ENCODE measurements at regions not wholly inside any gene's neighbourhood (a gene's known extent, or its start where the extent isn't known, plus 50 kb on each side); places are given as distances from the start of the nearest gene placed in this dataset.
"Not testable (repeated sequence)": the region's sequence is repeated elsewhere in the genome, so short reads cannot be mapped to it uniquely, and the experiment has no call there.

DNA sequence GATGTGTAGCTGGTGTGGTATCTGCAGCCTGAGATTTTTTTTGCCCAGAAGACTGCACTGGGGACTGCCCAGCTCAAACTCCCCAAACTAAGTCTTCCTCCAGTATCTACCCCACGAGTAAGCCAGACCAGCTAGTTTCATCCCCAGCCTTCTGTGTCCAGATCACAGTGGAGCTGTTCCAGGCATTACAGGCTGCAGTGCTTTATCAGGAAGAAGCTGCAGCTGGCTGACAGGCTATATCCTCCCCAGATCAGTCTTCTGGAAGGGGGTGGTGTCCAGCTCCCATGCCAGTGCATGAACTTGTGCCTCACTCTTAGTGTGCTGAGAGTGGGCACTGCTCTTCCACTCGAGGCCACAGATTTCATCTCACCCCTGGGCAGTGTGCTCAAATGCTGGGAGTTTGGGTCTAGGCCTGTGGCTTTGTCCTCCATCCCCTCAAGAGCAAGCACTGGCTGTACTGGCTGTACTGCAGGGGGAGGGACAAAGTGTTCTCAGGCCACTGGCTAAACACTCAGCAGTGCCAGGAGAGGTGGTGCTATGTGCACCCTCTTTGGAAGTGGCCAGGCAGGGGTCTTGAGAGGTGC is 679.1 kb upstream of the COBL start:
- DNase-seq, result no peak

DNA sequence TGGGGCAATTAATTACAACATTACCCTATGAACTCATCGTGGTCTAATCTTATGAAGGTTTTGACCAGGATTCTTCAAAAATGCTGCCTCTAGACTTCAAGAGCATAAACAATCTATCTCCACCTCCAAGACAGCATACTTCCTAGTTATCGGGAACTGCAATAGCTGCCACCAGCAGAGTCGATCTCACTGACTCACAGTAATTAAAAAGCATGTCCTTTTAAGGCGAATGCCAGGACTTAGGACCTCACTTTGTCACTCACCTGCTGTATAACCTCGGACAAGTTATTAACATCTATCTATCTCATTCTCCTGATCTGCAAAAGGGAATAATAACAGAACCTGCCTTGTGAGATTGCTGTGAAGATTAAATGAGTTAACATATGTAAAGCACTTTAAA is 666.0 kb upstream of the COBL start:
- no peak for DNase-seq

DNA sequence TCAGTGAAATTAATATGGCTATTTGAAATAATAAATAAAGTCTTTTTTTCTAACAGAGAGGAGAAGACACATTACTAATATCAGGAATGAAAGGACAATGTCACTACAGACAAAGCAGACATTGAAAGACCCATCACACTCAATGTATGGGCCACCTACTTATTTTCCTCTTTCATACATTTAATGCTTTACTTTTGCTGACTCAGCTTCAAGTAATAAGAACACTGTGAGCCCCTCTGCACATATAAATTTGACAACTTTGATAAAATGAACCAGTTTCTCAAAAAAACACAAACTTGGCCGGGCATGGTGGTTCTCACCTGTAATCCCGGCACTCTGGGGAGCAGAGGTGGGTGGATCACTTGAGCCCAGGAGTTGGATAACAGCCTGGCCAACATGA is 664.2 kb upstream of the COBL start:
- DNase-seq, result no peak

DNA sequence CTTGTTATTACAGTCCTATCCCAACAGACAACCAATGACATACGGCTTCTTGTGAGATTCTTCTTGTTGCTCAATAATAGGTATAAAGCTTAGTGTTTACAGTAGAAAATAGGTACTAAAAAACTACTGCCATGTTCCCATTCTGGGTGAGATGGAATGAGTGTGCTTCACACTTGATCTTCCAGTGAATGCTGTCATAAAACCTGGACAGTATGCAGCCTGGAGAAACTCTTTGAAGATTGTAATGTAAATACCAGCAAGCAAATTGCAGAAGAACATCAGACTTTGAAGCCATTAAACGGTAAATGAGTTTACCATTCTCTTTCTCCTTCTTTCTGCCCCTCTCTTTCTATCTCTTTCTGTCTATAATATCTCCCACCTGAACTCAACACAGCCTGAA is 663.7 kb upstream of the COBL start:
- no peak for DNase-seq

DNA sequence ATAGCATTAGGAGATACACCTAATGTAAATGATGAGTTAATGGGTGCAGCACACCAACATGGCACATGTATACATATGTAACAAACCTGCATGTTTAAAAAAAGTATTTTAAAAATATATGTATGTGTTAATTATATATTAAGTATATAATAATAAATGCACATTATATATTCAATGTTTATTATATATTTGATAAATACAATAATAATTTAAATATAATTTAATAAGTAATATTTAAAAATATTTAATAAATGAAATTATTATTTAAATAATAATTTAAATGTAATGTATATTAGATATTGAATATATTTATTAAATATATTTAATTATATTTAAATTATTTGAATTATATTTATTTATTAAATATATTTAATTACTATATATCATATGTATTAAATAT is 661.3 kb upstream of the COBL start:
- no peak for DNase-seq

DNA sequence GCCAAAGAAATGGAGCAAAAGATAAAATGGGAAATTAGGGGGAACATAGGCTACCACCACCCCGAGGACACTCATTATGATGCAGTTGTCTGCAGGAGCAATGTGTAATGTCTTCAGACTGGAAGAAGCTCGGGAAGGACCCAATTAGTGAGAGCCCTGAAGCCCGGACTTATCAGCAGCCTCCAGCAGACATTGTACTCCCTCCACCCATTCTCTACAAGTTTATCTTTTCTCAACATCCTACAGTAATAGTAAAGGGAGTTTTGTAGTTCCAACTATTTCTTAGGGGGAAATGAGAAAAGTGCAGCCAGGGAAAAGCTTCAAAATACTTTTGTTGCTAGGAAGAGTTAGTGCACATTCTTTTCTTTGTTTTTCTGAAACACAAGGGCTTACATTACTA is 657.3 kb upstream of the COBL start:
- no peak for DNase-seq

DNA sequence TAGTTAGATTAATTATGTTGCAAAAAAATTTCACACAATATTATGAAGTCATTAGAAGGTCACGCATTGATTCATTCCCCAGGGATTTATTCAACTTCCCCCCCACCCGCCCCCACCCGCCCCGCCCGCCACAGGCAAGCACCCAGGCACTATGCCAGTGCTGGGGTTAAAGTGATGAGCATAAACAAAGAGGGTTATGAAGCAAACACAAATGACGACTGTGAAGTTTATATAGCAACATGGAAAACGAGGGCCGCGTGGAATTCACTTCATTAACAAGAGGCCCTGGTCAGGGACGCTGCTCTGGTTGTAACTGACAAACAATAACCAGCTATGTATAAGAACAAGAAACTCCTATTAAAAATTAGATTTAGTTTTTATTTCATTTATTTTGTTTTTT is 656.5 kb upstream of the COBL start:
- no peak for DNase-seq

DNA sequence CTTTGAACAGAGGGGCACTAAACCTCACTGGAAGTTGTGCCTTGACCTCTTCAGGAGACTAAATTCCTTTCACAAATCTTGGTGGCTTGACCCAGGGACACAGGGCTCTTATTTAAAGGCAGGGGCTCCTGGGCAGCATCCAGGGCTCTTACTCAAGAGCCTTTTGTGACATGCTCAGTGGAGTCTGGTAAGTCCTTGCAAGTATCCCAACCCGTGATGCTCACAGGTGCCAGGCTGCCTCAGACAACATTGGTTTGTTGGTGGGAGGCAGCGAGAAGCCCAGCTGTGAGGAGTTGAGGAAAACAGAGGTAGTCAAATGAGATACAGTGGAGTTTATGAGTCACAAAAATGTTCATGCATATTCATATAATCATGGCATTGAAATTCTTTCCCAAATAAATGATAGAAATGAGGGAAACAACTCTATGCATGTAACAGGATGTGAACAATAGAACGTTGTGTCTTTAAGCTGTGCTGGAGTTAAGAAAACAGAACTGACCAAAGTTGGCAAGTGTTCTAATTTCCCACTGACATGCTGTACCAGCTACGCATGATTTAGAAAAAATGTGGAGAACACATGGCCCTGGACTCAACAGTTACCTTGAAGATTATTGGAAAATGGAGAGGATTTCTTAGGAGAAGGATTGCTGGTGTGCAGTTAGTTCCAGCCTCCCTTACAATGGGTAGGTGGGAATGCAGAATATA is 654.5 kb upstream of the COBL start:
- DNase-seq, result no peak

DNA sequence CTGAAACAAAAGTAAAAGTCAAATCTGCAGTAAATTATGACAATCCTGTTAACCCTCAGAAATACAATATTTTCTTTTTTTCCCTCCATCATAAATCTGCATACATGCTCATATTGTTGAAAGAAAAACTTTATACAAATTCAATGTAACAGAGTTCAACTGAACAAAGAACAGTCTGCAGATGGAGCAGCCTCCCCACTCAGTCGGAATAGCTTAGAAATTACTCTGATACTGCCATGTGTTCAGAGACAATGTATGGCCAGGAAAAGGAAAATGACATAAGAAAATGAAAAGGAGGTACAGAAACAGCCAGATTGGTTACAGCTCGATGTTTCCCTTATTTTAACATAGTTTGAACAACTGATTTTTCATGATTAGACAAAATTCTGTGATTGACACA is 651.9 kb upstream of the COBL start:
- no peak for DNase-seq

DNA sequence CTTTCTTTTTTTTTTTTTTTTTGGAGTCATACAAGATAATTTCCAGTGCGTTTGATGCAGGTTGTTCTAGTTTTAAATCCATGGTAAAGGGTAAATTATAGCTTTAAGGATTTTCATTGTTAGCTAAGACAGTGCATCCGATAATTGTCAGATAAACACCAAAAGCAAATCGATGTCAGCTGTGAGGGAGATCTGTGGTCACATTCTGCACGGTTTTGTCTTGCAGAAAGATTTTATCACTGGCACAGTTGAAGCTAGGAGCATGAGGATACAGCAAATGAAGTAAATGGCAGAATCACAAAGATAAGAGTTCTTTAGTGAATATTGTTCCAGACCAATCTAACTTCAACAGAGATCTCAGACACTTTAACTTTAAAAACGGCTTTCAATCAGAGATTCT is 648.8 kb upstream of the COBL start:
- DNase-seq, result no peak

DNA sequence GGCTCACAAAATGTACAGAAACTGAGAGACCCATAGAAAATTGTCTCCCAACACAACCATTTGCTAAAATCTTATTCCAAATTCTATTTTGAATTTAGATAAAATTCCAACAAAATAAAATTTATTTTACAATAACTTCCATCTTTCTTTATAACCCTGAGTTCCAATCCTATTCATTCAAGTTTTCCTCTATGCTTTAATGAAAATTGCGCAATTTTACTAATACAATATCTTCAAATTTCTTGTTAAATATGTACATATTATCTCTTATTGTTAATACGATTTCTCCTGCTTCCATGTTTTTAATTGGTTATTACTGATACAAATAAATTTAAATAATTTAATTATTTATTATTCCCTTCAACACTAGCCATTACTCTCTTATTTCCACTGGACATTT is 645.2 kb upstream of the COBL start:
- no peak for DNase-seq

DNA sequence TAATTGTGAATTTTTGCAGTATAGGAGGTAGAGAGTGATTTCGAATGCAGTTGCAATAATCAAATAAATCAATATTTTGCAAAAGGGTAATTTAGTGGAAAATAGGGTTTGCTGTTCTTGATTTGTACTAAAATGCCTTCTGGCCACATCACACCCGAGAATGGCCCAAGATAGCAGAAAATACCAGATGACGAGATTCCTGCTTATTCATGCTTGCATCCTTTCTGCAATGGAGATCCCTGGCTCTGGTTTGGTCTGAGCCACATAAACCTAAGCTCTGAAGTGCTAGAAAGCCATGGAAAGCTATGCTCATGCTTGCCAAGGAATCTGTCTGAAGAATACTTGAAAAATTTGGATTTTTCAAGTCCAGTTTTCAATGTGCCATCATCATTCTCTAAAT is 634.2 kb upstream of the COBL start:
- no peak for DNase-seq

DNA sequence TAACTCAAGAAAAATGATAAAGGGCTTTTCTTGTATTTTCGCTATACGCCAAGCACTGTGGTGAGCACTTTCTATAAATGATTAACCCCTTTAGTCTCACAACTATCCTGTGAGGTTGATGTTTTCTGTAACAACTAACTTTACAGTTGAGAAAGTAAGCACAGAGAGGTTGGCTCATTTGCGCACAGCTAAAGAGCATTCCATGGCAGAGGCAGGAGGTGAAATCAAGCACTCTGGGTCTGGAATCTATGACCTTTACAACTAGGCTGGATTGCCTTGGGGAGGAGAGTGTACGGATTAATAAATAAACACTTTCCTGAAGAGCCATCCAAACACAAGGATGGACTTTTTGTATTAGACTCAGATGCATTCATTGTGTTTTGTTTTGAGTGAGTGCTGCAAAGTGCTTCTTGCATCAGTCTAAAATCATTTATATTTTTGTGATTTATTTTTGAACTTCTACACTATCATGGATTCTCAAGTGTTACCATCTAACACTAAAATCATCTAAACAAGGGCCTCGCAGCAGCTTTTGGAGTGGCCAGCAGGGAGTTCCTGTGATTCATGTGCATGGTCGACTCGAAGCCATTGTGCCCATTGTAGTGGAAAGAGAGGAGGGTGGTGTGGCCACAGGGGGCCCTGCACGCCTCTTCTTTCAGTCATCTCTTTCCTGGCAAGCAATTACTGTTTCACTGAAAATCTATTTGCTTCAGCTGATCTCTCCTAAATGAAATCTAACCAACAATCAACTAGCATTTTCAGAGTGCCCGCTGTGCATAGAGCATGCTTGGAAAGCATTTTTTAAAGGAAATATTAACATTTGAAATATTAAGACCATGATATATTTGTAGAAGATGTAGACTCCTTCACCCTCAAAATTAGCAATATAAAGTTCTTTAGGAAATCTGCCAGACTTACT is 633.4 kb upstream of the COBL start:
- DNase-seq, result no peak

DNA sequence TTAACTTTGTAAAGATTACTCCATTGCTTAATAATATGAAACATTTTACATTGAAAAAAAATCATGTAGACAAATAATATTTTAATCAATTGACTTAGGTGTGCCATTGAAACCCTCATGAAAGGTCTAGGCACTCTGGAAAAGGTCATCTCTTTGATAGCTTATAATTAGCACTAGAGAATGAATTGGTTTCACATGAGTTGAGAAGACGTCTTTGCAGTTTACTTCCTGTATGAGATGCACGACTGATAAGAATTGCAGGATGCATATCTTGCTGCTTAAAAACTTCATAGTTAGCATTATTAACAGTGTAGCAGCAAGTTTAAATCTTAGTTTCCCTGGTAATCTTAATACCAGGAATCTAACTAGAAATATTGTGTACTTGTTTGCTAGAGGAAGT is 614.2 kb upstream of the COBL start:
- DNase-seq, result no peak

DNA sequence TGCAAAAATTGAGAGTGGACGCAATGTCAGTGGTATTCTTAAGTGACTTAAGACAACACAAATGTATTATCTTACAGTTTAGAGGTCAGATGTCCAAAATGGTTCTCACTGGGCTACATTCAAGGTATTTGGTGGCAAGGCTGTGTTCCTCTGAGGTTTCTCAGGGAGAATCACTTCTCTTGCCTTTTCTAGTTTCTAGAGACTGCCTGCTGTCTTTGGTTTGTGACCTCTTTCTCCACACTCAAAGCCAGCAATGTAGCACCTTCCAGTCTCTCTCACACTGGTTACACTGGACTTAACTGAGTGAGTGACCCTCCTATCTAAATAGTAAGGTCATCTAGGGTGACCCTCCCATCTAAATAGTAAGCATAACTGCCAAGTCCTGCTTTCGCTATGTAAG is 613.2 kb upstream of the COBL start:
- DNase-seq, result no peak

DNA sequence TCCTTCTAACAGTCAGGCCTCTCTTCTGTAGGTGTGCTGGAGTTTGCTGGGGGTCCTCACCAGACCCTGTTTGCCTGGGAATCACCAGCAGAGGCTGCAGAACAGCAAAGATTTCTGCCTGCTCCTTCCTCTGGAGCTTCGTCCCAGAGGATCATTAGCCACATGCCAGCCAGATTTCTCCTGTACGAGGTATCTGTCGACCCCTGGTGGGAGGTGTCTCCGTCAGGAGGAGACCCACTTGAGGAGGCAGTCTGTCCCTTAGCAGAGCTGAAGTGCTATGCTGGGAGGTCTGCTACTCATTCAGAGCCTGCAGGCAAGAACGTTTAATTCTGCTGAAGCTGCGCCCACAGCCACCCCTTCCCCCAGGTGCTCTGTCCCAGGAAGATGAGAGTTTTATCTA is 611.1 kb upstream of the COBL start:
- DNase-seq, result no peak

DNA sequence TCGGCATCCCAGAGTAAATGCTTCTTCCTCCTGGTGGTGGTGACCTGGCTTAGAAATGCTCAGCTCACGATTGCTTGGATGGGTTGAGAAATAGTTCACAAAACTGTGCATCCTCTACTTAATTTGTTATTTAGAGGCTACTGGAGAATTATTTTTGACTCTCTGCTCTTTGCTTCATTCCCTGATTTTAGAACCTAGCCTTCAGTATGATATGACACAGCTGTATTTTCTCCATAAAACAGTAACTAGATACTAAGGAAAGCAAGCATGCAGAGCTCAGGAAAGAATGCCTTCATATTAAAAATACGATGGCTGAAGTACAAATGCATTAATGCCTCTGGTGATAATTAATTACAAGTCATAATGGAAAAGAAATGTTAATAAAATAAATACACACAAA is 602.0 kb upstream of the COBL start:
- no peak for DNase-seq

DNA sequence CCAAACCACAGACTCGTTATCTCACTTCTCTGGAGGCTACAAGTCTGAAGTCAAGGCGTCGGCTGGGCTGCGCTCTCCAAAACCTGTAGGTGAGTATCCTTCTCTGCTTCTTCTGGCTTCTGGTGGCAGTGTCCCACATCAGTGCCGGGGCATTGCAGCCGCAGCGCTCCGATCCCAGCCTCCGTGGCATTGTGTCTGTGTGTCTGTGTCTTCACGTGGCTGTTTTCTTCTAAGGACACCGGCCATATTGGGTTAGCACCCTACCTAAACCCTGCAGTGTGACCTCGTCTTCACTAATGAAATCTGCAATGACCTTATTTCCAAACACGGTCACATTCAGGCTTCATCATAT is 584.9 kb upstream of the COBL start:
- no peak for DNase-seq

DNA sequence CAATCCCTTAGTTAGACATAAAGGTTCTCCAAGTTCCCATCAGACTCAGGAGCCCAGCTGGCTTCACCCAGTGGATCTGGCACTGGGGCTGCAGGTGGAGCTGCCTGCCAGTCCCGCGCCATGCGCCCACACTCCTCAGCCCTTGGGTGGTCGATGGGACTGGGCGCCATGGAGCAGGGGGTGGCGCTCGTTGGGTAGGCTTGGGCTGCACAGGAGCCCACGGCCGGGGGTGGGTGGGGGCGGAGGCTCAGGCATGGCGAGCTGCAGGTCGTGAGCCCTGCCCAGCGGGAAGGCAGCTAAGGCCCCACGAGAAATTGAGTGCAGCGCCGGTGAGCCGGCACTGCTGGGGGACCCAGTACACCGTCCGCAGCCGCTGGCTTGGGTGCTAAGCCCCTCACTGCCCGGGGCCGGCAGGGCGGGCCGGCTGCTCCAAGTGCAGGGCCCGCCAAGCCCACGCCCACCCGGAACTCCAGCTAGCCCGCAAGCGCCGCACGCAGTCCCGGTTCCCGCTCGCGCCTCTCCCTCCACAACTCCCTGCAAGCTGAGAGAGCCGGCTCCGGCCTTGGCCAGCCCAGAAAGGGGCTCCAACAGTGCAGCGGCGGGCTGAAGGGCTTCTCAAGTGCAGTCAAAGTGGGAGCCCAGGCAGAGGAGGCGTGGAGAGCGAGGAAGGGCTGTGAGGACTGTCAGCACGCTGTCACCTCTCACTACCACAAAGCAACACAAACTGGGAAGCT is 584.3 kb upstream of the COBL start:
- DNase-seq, result not testable (repeated sequence)

DNA sequence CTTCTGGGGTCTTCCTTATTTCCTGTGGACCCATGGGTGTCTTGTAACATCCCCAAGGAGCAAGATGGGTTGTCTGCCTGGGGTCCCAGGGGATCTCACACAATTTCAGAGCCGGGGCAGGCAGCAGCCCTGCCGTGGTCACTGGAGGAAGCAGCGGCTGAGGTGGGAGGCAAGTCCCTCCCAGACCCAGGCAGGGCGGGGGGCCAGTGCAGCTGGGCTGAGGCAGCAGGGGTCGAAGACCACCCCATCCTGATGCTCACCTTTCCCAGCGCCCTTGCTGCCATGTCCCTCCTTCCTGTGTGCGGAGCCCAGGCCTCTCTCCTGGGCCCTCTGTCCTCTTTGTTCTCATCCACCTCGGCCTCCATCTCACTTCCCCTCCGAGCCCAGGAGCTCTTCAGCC is 583.0 kb upstream of the COBL start:
- DNase-seq, result no peak

DNA sequence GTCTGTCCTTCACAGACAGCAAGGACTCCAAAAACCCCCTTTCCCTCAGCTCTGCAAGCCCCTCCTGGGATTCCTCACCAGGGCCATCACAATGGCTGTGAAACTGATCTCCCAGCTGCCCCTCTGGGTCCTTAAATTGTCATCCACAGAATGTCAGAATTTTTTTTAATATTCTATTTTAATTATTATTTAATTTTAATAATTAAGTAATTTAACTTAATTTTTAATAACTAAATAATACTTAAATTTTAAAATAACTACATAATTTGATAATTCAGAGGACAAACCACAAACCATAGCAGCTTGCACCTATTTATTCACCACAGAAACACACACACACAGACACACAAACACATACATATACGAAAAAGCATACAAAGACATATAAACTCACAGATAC is 565.8 kb upstream of the COBL start:
- no peak for DNase-seq

DNA sequence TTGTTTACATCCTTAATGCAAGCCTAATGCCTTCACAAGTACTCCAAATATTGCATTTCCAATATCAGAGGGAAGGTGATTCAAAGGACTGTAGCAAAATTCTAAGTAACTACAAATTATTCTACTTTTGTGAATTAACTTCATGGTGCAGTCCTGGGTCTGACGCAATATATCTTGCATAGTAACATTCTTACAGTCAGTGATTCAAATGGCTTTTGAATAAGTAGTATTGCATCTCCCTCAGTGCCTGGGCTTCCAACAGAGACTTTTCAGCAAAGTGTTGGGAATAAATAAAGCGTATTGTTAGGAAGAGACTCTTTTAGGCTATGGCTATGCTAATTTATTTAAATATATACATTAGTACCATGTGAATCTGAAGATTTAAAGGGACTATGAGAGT is 564.7 kb upstream of the COBL start:
- no peak for DNase-seq

DNA sequence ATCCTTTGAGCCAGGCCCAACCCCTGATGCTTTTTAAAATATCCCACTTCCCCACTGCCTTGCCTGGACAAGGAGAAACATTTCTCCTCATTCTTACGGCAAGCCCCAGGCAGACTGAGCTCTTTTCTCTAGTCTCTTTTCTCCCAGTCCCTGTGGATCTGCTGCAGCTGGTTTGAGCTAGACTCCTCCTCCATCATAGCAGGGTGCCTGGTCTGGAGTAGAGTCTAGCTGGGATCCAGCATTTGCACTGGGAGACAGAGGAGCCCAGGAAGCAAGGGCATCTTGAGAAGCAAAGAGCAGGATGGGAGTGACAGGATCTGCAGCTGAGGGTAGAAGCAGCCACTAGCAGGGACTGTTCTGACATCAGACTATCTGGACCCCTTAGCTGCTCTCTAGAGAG is 562.3 kb upstream of the COBL start:
- no peak for DNase-seq

DNA sequence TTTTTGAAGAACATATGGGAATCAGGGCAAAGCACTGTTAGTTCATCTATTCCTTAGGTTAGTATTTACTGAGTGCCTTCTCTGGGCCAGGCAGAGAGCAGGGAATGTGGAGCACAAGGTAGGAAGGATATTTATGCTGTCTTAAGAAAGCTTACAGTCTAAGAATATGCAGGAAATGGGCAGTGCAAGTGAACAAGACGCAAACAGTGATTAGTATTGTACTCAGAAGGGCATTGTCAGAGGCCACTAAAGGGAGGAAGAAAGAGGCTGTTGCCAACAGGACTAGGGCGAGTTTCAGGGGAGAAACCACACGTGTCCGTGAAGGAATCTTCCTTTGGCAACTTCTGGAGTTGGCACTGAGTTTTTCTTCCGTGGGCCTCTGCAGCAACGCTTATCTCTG is 552.8 kb upstream of the COBL start:
- DNase-seq, result no peak

Data from NK-92 treated with Interleukin-12 subunit alpha and Interleukin-12 subunit beta, amount 100 ng/mL, for 24 hours (cell line).